Left cardiac atrium (tissue), 4 donors: ENCODE measurements at regions not wholly inside any gene's neighbourhood (a gene's known extent, or its start where the extent isn't known, plus 50 kb on each side); places are given as distances from the start of the nearest gene placed in this dataset.
"Not testable (repeated sequence)": the region's sequence is repeated elsewhere in the genome, so short reads cannot be mapped to it uniquely, and the experiment has no call there.

ENCODE experiments used
- ATAC-seq, 2 donors: fragments of 200-7000 bp; cut with Tn5 transposase; one replicate each; pipeline ENCODE4 v1.9.1; 2020; ENCODE audit warnings: mild to moderate bottlenecking in 2 of 2, moderate library complexity in 2 of 2
- DNase-seq: peaks from one replicate; pipeline ENCODE4 v3.0.0-alpha.2; 2020
- intact Hi-C, 2 donors: fragments of 100-400 bp; cut with DNase I; formaldehyde crosslinking; loops; one replicate each; pipeline versions ENCODE4 v1.14.1 to v1.15.1; 2022 to 2023
- donor health status: DM: no; HTN: yes; CAD: no.
- donor health status: DM: no; HTN: yes; CAD: no; lungs with severe emphysema.
- donor health status: DM: yes; HTN: yes; CAD: no.
- donor health status: Dilated cardiomyopathy.

DNA sequence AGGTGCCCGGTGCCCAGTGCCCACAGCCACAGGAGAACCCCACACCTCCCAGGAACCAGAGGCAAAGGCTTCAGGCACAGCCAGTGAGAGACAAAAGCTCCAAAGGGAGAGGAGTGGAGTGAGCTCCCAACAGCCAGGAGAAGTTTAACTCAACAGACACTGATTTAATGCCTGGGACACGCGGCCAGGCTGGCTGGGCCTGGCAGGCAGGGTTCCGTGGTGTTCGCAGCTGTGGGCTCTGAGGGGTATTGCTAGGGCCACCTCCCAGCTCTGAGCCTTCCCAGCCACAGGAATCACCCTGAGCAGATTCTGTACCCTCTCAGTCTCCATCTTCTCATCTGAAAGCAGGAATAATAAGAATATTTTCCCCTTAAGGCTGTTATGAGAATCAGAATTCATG, 222.5 kb downstream of the NPHP4 start:
- DNase-seq (no peak), ATAC-seq (no peak)
- intact Hi-C loops, result no loop called here

DNA sequence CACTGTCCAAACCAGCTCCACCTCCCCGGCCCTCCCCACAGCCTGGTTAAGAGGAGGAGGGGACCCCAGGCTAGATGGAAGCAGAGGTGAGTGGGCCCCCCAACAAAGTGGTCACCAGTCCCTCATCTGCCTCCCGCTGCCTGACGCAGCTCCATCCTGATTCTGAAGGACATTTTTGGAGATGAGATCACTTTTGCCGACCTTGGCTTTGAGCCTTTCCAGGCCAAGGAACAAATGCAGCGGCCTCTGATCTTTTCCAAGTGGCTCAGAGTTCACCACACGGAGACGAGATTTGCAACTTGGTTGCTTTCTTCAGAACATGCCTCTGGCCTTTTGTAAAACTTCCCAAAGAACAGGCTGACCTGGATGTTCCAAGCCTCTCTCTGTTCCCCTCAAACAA, 223.1 kb downstream of the NPHP4 start:
- DNase-seq, result no peak
- intact Hi-C loops, result no loop called here
- ATAC-seq, result peak in 1 of 2 donors; percentile 16

GRCh38 chr1:5768014-5768413, 224.2 kb downstream of the NPHP4 start:
- intact Hi-C loops, result no loop called here
- DNase-seq (no peak), ATAC-seq (no peak)

- intact Hi-C loops, DNase-seq, ATAC-seq: not testable (repeated sequence)
Observed at GRCh38 chr1:5766996-5767395, 225.2 kb downstream of the NPHP4 start.

GRCh38 chr1:5765997-5766913, 226.0 kb downstream of the NPHP4 start:
- intact Hi-C loops, result no loop called here
- DNase-seq (no peak), ATAC-seq (no peak)

- intact Hi-C loops, result no loop called here
- ATAC-seq, result no peak
- no peak for DNase-seq
Observed at GRCh38 chr1:5765483-5765882, 226.7 kb downstream of the NPHP4 start.

GRCh38 chr1:5764959-5765358, 227.3 kb downstream of the NPHP4 start:
- intact Hi-C loops, result no loop called here
- DNase-seq, result no peak
- no peak for ATAC-seq

GRCh38 chr1:5764464-5764863, 227.8 kb downstream of the NPHP4 start:
- intact Hi-C loops, result no loop called here
- no peak for ATAC-seq
- DNase-seq, result no peak

- intact Hi-C loops, result no loop called here
- ATAC-seq, result no peak
Observed at GRCh38 chr1:5763696-5764370, 228.4 kb downstream of the NPHP4 start.

GRCh38 chr1:5758859-5759578, 233.2 kb downstream of the NPHP4 start:
- ATAC-seq, result no peak
- intact Hi-C loops, result no loop called here
- DNase-seq, result no peak

More at GRCh38 chr1:5763696-5764370, 228.4 kb downstream of the NPHP4 start:
- no peak for DNase-seq

- intact Hi-C loops, result no loop called here
- ATAC-seq (no peak), DNase-seq (no peak)
Observed at GRCh38 chr1:5758000-5758858, 234.0 kb downstream of the NPHP4 start.

DNA sequence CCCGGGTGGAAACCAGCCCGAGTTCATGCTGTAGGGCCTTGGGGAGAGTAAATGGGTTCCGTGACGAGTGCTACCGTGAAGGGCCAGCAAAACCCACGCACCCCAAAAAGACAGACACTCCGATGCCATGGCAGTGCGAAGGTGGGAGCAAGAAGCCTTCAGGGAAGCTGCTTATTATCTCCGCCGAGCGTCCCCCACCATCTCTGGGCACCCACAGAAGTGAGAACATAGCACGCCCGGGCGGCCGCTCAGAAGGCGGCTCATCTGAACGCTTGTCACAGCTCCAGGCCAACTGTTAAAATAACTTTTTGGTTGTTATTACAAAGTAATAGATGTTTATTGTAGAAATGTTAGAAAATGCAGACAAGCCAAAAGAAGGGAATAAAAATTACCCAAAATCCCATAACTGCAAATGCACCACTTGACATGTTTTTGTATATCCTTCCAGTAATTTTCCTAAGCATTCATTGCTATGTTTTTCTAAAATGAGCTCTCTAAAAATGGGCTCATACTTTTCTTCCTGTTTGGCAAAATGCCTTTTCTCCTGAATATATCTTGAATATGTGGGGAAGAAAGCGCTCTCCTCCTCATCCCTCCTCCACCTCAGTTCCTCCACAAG, 234.9 kb downstream of the NPHP4 start:
- no peak for ATAC-seq
- intact Hi-C loops, result no loop called here
- DNase-seq, result no peak

DNA sequence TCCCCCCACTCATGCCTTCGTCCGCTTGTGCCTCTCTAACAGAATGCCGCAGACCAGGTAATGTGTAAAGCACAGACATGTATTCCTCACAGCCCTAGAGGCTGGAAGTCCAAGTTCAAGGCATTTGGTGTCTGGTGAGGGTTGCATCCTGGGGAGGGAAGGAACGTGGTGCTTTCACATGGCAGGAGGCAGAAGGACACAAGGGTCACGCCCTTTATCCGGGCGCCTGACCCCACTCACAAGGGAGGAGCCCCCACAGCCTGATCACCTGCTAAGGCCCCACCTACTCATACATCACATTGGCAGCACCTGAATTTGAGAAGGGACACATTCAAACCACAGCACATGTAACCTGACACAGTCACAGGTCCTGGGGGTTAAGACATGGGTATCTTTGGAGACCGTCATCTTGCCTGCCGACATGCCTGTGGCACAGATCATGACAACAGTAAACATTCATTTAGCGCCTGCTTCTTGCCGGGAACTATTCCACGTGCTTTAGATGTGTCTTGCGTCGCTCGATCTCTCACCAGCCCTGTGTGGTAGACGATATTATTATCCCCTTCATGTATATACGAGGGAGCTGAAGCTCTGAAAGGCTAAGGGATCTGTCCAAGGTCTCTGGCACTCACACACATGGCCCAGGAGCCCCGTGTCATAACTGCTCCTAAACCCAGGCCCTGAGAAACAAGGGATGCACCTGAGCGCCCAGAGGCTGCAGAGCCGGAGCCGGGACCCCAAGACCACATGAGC, 235.6 kb downstream of the NPHP4 start:
- no peak for ATAC-seq
- intact Hi-C loops, result no loop called here

DNA sequence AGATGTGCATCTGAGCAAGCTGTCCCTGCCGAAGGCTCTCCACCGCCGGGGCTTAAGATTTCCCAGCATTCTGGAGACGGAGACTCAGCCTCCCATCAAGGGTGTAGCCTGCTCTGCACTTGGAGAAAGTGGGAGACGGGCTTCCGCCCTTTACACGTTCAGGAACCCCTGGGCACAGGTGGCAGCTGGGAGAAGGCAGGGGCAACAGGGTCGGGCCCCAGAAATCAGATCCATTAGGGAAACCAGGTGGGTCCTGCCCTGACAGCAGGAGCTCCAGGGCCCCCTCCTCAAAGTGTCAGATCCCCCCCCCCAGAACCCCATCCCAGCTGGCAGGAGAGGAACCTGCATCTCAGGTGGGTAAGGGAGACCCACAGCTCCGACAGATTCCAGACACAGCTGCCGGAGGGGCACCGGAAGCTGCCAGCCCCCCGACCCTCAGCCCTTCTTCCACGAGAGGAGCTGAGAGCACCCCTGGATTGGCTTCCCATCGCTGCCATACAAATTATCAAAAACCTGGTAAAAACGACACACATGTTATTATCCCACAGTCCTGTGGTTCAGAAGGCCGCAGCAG, 236.6 kb downstream of the NPHP4 start:
- ATAC-seq, result no peak
- intact Hi-C loops, result no loop called here
- DNase-seq, result no peak

More for the DNA sequence above, 235.6 kb downstream of the NPHP4 start:
- no peak for DNase-seq

GRCh38 chr1:5754817-5755551, 237.2 kb downstream of the NPHP4 start:
- intact Hi-C loops, result no loop called here
- DNase-seq, result no peak
- no peak for ATAC-seq

DNA sequence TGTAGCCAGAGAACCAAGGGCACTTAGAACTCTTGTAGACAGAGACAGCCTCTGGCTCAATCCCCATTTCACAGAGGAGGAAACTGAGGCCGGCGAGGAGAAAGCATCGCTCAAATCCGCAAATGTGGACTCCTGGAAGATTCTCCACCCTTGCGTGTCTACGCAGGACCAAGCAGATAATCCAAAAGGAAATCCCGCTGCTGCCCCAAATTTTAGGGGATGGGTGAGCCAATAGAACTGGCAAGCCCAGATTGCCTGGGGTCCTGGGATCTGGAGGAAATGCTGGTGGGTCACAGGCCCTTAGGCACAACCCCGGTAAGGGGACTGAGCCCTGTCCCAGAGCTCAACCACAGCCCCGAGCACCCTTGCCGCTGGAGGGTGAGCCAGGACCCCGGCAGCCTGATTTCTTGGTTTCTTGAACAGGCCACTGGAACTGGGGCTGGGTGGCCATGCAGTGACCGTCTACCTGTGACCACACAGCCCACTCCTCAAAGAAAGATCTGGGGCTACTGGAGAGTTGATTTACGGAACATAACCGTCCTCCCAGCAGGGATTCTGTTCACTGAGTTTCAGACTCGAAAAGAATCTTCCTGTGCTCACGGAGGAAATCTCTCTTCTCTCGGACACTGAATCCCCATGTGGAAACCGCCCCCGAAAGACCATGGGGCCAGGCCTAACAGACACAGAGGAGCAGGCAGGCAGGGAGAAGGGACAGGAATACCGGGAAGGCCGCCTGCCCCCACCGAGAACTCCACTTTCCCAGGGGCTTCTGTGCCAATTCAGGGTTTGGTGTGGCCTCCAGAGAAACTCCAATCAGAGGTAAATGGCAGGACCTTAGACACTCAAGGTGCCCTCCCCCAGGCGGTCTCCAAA, 238.4 kb downstream of the NPHP4 start:
- no peak for DNase-seq
- no peak for ATAC-seq
- intact Hi-C loops, result no loop called here
